K562 (cell line): ENCODE measurements at regions not wholly inside any gene's neighbourhood (a gene's known extent, or its start where the extent isn't known, plus 50 kb on each side); places are given as distances from the start of the nearest gene placed in this dataset.
A peak's percentile ranks its signal among the peaks of the same experiment; 100 is the strongest.

Experiments used
- ATAC-seq: fragments of 200-7000 bp; cut with Tn5 transposase; 3 replicates; pipeline ENCODE4 v1.9.1; 2020; ENCODE audit warnings: moderate library complexity
- BruUV-seq: library from RNA; stranded (reverse); fragments of 400-500 nt; replicated peaks from 2 replicates; lab custom pipeline; 2021; lab: Mats Ljungman, UMichigan
- CTCF ChIA-PET: fragments of 300-600 bp; formaldehyde crosslinking; extraction: SDS; loops from one replicate; lab custom pipeline; 2021; ENCODE audit warnings: low intra/inter-chr PET ratio; lab: Yijun Ruan, JAX
- POLR2A ChIA-PET: fragments of 300-600, 350-650 bp; sonication (Branson Sonifier 250); formaldehyde crosslinking; extraction: SDS; loops from one replicate; lab custom pipeline; 2021; ENCODE audit warnings: antibody characterized with exemption, inconsistent platforms; lab: Yijun Ruan, JAX
- DNase-seq, 4 experiments: peaks; one replicate each; pipeline versions ENCODE4 v3.0.0 to v3.0.0-alpha.2; 2011 to 2018; ENCODE audit warnings: low spot score in 3 of 4, mixed read lengths in 3 of 4; ENCODE audit errors: extremely low read depth in 1 of 4
- FAIRE-seq: peaks from 2 replicates; lab custom pipeline; 2011; peaks lifted over from hg19 to GRCh38; lab: Jason Lieb, UNC
- H2AFZ ChIP-seq: 2 replicates; pipeline ENCODE4 v1.6.0; 2011; ENCODE audit warnings: low read depth, low read length, control low read depth, inconsistent platforms
- H3K27ac ChIP-seq: fragments of 200-600 bp; 3 replicates; pipeline ENCODE4 v1.8.0; 2011; ENCODE audit warnings: low read depth, mild to moderate bottlenecking, control low read depth, inconsistent platforms, low read length, moderate library complexity, mixed read lengths; ENCODE audit errors: extremely low read depth
- H3K27me3 ChIP-seq, 2 experiments: fragments of 300-600 bp in 1 of 2; 2 replicates in 1 of 2; 3 replicates in 1 of 2; pipeline versions ENCODE4 v1.6.0 to v1.8.0; 2011; ENCODE audit warnings: inconsistent platforms in 2 of 2, low read length in 2 of 2, mild to moderate bottlenecking in 1 of 2, mixed read lengths in 1 of 2, moderate library complexity in 1 of 2; ENCODE audit not compliant: control insufficient read depth in 2 of 2, insufficient read depth in 2 of 2
- H3K36me3 ChIP-seq: fragments of 300-600 bp; 3 replicates; pipeline ENCODE4 v1.8.0; 2011; ENCODE audit warnings: mild to moderate bottlenecking, low read length, inconsistent platforms; ENCODE audit not compliant: control insufficient read depth, insufficient read depth
- H3K4me1 ChIP-seq, 2 experiments: fragments of 200-600 bp in 1 of 2; replicated peaks in 1 of 2; 2 replicates in 1 of 2; 3 replicates in 1 of 2; pipeline versions ENCODE4 v1.5.1 to v1.8.0; 2011; ENCODE audit warnings: inconsistent platforms in 2 of 2, low read length in 2 of 2, mild to moderate bottlenecking in 1 of 2, mixed read lengths in 1 of 2, moderate library complexity in 1 of 2; ENCODE audit not compliant: control insufficient read depth in 2 of 2, insufficient read depth in 2 of 2
- H3K4me2 ChIP-seq: 2 replicates; pipeline ENCODE4 v1.6.1; 2011; ENCODE audit warnings: low read length, control low read depth, inconsistent platforms, mixed read lengths; ENCODE audit not compliant: insufficient read depth
- H3K4me3 ChIP-seq: fragments of 200-600 bp; sonication (generic), shearing (Covaris generic); 2 replicates; pipeline ENCODE4 v1.5.1; 2016; ENCODE audit warnings: control low read depth, inconsistent platforms
- H3K79me2 ChIP-seq: fragments of 200-600 bp; 3 replicates; pipeline ENCODE4 v1.8.0; 2011; ENCODE audit warnings: low read length, inconsistent platforms; ENCODE audit not compliant: control insufficient read depth, insufficient read depth
- H3K9ac ChIP-seq, 2 experiments: 2 replicates each; pipeline versions ENCODE4 v1.6.0 to v1.6.1; 2011; ENCODE audit warnings: low read depth in 2 of 2, low read length in 2 of 2, control low read depth in 1 of 2, inconsistent platforms in 1 of 2, mild to moderate bottlenecking in 1 of 2, mixed read lengths in 1 of 2; ENCODE audit not compliant: insufficient read depth in 1 of 2
- H3K9me1 ChIP-seq: one replicate; pipeline ENCODE4 v1.6.0; 2011; ENCODE audit warnings: inconsistent platforms, mild to moderate bottlenecking, low read length, moderate library complexity; ENCODE audit not compliant: control insufficient read depth, insufficient read depth
- H3K9me3 ChIP-seq: replicated peaks from 2 replicates; pipeline ENCODE4 v1.5.1; 2011; ENCODE audit warnings: low read depth, low read length, inconsistent platforms; ENCODE audit not compliant: control insufficient read depth, insufficient read depth
- H4K20me1 ChIP-seq: replicated peaks from 2 replicates; pipeline ENCODE4 v1.6.1; 2011; ENCODE audit warnings: low read length, inconsistent platforms, mixed read lengths; ENCODE audit not compliant: control insufficient read depth, insufficient read depth
- ZNF316 ChIP-seq: fragments of 450-650 bp; IDR thresholded peaks from 2 replicates; pipeline ENCODE4 v1.6.1; 2016
- WGBS: fragments of 100-300 bp; shearing (Covaris generic); methylation state at CpG from one replicate; pipeline ENCODE4 v1.1.6; 2016; ENCODE audit warnings: low coverage, mixed read lengths; ENCODE audit not compliant: insufficient coverage; ENCODE audit errors: missing lambda C conversion rate; 5-methylcytosine and 5-hydroxymethylcytosine counted together
- in situ Hi-C: fragments of 300-500 bp; cut with MboI; formaldehyde crosslinking; loops from 4 replicates; pipeline ENCODE4 v1.15.0; 2018; ENCODE audit warnings: inconsistent platforms, mixed read lengths
- intact Hi-C: fragments of 100-400 bp; cut with micrococcal nuclease; formaldehyde crosslinking; loops from 2 replicates; pipeline ENCODE4 v1.14.2; 2022
- TF ChIP-seq, protein P1 (sequence below): sonication (generic); formaldehyde crosslinking; IDR thresholded peaks from 2 replicates; pipeline ENCODE4 v1.8.0; 2022; ENCODE audit warnings: missing genetic modification reagents, mild to moderate bottlenecking, borderline replicate concordance
- TF ChIP-seq, protein P2 (sequence below), 3 experiments: fragments of 200-800 bp in 1 of 3; fragments of 250-450 bp in 1 of 3; fragments of 450-650 bp in 1 of 3; sonication (Bioruptor Pico) in 1 of 3; sonication (Bioruptor generic) in 1 of 3; formaldehyde crosslinking in 1 of 3; IDR thresholded peaks; 2 replicates each; pipeline versions ENCODE4 v1.6.1 to v1.8.0; 2016 to 2022; ENCODE audit warnings: mild to moderate bottlenecking in 2 of 3, missing genetic modification characterization in 2 of 3, missing compliant biosample characterization in 1 of 3, moderate library complexity in 1 of 3

DNA sequence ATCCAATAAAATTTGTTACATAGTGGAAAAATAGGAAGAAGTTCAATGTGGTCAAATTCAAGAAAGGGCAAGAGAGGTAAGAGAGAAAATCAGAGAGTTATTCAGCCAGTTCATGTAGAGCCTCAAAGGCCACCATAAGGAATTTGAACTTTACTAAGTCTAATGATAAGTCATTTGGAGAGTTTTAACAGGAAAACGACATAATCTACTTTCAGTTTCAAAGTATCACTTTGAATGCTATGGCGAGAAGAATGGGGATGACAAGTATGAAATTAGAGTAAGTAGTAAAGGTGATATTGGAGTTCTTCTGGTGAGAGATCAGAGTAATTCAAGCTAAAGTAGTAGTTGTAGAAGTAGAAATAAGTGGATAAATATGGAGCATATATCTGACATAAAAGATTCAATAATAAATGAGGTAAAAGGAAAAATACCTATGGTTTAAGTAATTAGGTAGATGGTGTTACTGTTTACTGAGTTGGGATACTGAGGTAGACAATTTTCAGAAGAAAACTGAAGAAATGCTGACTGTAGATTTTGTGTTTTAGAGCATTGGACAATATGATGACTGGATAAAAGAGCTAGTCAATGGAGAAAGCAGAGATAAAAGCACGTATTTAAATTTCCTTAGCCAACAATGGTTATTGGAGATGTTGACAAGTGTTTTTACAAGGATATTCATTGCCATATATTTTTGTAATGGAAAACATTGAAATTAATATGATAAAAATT, 331.7 kb upstream of the ADGRL3 start:
- Histone ChIP-seq H3K36me3 (no peaks in the 10 kb centered on the region), H3K27ac (no peak overlapping the region), H3K4me3 (no peak overlapping the region), H3K4me1 (no peaks in the 10 kb centered on the region), H4K20me1 (no peaks in the 10 kb centered on the region), H3K9me1 (no peaks in the 10 kb centered on the region), H3K9ac (no peak overlapping the region), H3K27me3 (no peaks in the 10 kb centered on the region), H3K4me2 (no peak overlapping the region), H3K9me3 (no peaks in the 10 kb centered on the region), H3K79me2 (no peaks in the 10 kb centered on the region), H2AFZ (no peak overlapping the region)
- DNase-seq: no peak
- WGBS: 0% methylated on average over 3 of the region's 3 CpGs
- CTCF ChIA-PET: no interaction called here
- in situ Hi-C loops: no loop called here
- no TSS peak for BruUV-seq
- TF ChIP-seq, protein P1, sequence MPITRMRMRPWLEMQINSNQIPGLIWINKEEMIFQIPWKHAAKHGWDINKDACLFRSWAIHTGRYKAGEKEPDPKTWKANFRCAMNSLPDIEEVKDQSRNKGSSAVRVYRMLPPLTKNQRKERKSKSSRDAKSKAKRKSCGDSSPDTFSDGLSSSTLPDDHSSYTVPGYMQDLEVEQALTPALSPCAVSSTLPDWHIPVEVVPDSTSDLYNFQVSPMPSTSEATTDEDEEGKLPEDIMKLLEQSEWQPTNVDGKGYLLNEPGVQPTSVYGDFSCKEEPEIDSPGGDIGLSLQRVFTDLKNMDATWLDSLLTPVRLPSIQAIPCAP (CRISPR knock-in tag): no peak
- peak; percentile 53 for TF ChIP-seq ZNF316
- TF ChIP-seq, protein P2, sequence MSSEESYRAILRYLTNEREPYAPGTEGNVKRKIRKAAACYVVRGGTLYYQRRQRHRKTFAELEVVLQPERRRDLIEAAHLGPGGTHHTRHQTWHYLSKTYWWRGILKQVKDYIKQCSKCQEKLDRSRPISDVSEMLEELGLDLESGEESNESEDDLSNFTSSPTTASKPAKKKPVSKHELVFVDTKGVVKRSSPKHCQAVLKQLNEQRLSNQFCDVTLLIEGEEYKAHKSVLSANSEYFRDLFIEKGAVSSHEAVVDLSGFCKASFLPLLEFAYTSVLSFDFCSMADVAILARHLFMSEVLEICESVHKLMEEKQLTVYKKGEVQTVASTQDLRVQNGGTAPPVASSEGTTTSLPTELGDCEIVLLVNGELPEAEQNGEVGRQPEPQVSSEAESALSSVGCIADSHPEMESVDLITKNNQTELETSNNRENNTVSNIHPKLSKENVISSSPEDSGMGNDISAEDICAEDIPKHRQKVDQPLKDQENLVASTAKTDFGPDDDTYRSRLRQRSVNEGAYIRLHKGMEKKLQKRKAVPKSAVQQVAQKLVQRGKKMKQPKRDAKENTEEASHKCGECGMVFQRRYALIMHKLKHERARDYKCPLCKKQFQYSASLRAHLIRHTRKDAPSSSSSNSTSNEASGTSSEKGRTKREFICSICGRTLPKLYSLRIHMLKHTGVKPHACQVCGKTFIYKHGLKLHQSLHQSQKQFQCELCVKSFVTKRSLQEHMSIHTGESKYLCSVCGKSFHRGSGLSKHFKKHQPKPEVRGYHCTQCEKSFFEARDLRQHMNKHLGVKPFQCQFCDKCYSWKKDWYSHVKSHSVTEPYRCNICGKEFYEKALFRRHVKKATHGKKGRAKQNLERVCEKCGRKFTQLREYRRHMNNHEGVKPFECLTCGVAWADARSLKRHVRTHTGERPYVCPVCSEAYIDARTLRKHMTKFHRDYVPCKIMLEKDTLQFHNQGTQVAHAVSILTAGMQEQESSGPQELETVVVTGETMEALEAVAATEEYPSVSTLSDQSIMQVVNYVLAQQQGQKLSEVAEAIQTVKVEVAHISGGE (CRISPR knock-in tag; IDR thresholded peaks at IDR 0.05): no peak
- intact Hi-C loops: no loop called here
- POLR2A ChIA-PET: no interaction called here
- FAIRE-seq: no peak
- no peak for ATAC-seq
